Ishikawa (cell line): ENCODE measurements at regions not wholly inside any gene's neighbourhood (a gene's known extent, or its start where the extent isn't known, plus 50 kb on each side); places are given as distances from the start of the nearest gene placed in this dataset.

Experiments used
- NFIC ChIP-seq: IDR thresholded peaks from 2 replicates; pipeline ENCODE4 v1.6.1; 2012
- TAF1 ChIP-seq: IDR thresholded peaks from 2 replicates; pipeline ENCODE4 v1.6.1; 2012; ENCODE audit warnings: low read depth, mild to moderate bottlenecking
- YY1 ChIP-seq: IDR thresholded peaks from 2 replicates; pipeline ENCODE4 v1.6.1; 2012; ENCODE audit warnings: low read depth

GRCh38 chr5:36421256-36421655, 119.6 kb upstream of the RANBP3L start:
- TF ChIP-seq TAF1 (no peak), NFIC (no peak), YY1 (no peak)
